H1 (cell line): ENCODE measurements at regions not wholly inside any gene's neighbourhood (a gene's known extent, or its start where the extent isn't known, plus 50 kb on each side); places are given as distances from the start of the nearest gene placed in this dataset.

ENCODE experiments used
- CREB1 ChIP-seq: IDR thresholded peaks from 2 replicates; pipeline ENCODE4 v1.6.1; 2012; ENCODE audit warnings: inconsistent platforms
- JUN ChIP-seq: IDR thresholded peaks from 2 replicates; pipeline ENCODE4 v1.6.1; 2011; ENCODE audit warnings: low read depth, mild to moderate bottlenecking, improper control_type of control experiment, low read length
- PHF8 ChIP-seq: fragments of 200-600 bp; sonication (generic); conservative IDR thresholded peaks from 2 replicates; pipeline ENCODE4 v1.7.1; 2012; ENCODE audit warnings: low read depth, mild to moderate bottlenecking, inconsistent platforms, low read length, moderate library complexity
- RXRA ChIP-seq: IDR thresholded peaks from 2 replicates; pipeline ENCODE4 v1.6.1; 2011; ENCODE audit warnings: low read depth, mild to moderate bottlenecking, low read length, moderate library complexity; ENCODE audit not compliant: insufficient read depth
- TF ChIP-seq, protein P1 (sequence below): fragments of 300-600 bp; sonication (generic); IDR thresholded peaks from 2 replicates; pipeline ENCODE4 v1.7.1; 2012; ENCODE audit warnings: low read length, moderate library complexity, mild to moderate bottlenecking, inconsistent platforms; ENCODE audit not compliant: insufficient replicate concordance
- TF ChIP-seq, protein P2 (sequence below): IDR thresholded peaks from 2 replicates; pipeline ENCODE4 v1.6.1; 2012; ENCODE audit warnings: inconsistent platforms
- TF ChIP-seq, protein P3 (sequence below): IDR thresholded peaks from 2 replicates; pipeline ENCODE4 v1.6.1; 2012; ENCODE audit warnings: low read length, inconsistent platforms

DNA sequence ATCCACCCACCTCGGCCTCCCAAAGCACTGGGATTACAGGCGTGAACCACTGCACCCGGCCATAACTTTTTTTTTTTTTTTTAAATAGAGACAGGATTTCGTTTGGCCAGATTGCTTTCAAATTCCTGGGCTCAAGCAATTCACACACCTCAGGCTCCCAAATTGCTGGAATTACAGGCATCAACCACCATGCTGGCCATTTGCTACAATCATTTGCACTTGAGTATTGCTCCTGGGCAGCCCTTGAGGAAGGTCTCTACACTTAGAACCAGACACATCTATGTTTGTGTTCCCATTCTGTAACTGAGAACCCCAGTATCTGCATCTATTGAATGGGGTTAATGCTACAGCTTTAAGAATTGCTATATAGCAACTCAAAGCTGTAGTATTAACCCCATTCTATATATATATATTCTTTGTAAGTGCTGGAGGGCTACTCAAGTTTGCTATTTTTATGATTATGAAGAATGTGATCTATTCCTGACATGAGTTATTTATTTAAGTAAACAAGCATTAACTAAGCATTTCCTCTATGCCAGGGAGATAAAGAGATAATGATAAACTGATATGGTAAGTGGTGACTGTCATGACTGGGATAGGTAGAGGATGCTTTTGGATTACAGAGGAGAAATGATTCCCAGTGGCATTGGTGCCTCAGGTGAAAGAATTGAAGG lies 496.5 kb upstream of the TNC start (continued):
- TF ChIP-seq, protein P1, sequence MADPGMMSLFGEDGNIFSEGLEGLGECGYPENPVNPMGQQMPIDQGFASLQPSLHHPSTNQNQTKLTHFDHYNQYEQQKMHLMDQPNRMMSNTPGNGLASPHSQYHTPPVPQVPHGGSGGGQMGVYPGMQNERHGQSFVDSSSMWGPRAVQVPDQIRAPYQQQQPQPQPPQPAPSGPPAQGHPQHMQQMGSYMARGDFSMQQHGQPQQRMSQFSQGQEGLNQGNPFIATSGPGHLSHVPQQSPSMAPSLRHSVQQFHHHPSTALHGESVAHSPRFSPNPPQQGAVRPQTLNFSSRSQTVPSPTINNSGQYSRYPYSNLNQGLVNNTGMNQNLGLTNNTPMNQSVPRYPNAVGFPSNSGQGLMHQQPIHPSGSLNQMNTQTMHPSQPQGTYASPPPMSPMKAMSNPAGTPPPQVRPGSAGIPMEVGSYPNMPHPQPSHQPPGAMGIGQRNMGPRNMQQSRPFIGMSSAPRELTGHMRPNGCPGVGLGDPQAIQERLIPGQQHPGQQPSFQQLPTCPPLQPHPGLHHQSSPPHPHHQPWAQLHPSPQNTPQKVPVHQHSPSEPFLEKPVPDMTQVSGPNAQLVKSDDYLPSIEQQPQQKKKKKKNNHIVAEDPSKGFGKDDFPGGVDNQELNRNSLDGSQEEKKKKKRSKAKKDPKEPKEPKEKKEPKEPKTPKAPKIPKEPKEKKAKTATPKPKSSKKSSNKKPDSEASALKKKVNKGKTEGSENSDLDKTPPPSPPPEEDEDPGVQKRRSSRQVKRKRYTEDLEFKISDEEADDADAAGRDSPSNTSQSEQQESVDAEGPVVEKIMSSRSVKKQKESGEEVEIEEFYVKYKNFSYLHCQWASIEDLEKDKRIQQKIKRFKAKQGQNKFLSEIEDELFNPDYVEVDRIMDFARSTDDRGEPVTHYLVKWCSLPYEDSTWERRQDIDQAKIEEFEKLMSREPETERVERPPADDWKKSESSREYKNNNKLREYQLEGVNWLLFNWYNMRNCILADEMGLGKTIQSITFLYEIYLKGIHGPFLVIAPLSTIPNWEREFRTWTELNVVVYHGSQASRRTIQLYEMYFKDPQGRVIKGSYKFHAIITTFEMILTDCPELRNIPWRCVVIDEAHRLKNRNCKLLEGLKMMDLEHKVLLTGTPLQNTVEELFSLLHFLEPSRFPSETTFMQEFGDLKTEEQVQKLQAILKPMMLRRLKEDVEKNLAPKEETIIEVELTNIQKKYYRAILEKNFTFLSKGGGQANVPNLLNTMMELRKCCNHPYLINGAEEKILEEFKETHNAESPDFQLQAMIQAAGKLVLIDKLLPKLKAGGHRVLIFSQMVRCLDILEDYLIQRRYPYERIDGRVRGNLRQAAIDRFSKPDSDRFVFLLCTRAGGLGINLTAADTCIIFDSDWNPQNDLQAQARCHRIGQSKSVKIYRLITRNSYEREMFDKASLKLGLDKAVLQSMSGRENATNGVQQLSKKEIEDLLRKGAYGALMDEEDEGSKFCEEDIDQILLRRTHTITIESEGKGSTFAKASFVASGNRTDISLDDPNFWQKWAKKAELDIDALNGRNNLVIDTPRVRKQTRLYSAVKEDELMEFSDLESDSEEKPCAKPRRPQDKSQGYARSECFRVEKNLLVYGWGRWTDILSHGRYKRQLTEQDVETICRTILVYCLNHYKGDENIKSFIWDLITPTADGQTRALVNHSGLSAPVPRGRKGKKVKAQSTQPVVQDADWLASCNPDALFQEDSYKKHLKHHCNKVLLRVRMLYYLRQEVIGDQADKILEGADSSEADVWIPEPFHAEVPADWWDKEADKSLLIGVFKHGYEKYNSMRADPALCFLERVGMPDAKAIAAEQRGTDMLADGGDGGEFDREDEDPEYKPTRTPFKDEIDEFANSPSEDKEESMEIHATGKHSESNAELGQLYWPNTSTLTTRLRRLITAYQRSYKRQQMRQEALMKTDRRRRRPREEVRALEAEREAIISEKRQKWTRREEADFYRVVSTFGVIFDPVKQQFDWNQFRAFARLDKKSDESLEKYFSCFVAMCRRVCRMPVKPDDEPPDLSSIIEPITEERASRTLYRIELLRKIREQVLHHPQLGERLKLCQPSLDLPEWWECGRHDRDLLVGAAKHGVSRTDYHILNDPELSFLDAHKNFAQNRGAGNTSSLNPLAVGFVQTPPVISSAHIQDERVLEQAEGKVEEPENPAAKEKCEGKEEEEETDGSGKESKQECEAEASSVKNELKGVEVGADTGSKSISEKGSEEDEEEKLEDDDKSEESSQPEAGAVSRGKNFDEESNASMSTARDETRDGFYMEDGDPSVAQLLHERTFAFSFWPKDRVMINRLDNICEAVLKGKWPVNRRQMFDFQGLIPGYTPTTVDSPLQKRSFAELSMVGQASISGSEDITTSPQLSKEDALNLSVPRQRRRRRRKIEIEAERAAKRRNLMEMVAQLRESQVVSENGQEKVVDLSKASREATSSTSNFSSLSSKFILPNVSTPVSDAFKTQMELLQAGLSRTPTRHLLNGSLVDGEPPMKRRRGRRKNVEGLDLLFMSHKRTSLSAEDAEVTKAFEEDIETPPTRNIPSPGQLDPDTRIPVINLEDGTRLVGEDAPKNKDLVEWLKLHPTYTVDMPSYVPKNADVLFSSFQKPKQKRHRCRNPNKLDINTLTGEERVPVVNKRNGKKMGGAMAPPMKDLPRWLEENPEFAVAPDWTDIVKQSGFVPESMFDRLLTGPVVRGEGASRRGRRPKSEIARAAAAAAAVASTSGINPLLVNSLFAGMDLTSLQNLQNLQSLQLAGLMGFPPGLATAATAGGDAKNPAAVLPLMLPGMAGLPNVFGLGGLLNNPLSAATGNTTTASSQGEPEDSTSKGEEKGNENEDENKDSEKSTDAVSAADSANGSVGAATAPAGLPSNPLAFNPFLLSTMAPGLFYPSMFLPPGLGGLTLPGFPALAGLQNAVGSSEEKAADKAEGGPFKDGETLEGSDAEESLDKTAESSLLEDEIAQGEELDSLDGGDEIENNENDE, result no peak
- TF ChIP-seq PHF8, result no peak
- TF ChIP-seq, protein P2, sequence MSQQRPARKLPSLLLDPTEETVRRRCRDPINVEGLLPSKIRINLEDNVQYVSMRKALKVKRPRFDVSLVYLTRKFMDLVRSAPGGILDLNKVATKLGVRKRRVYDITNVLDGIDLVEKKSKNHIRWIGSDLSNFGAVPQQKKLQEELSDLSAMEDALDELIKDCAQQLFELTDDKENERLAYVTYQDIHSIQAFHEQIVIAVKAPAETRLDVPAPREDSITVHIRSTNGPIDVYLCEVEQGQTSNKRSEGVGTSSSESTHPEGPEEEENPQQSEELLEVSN, result no peak
- TF ChIP-seq JUN, result no peak
- TF ChIP-seq, protein P3, sequence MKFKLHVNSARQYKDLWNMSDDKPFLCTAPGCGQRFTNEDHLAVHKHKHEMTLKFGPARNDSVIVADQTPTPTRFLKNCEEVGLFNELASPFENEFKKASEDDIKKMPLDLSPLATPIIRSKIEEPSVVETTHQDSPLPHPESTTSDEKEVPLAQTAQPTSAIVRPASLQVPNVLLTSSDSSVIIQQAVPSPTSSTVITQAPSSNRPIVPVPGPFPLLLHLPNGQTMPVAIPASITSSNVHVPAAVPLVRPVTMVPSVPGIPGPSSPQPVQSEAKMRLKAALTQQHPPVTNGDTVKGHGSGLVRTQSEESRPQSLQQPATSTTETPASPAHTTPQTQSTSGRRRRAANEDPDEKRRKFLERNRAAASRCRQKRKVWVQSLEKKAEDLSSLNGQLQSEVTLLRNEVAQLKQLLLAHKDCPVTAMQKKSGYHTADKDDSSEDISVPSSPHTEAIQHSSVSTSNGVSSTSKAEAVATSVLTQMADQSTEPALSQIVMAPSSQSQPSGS, result no peak
- TF ChIP-seq RXRA, result no peak
- no peak for TF ChIP-seq CREB1
